PC-3 (cell line): ENCODE measurements at regions not wholly inside any gene's neighbourhood (a gene's known extent, or its start where the extent isn't known, plus 50 kb on each side); places are given as distances from the start of the nearest gene placed in this dataset.

ENCODE experiments used
- ATAC-seq: fragments of 200-7000 bp; cut with Tn5 transposase; 2 replicates; pipeline ENCODE4 v1.9.1; 2020; ENCODE audit warnings: mild to moderate bottlenecking, moderate library complexity
- BruUV-seq: library from RNA; stranded (reverse); fragments of 400-500 nt; replicated peaks from 2 replicates; lab custom pipeline; 2021; lab: Mats Ljungman, UMichigan
- CTCF ChIA-PET: fragments of 300-600 bp; sonication (Branson Sonifier 250); formaldehyde crosslinking; loops from one replicate; lab custom pipeline; 2022; ENCODE audit warnings: antibody characterized with exemption; lab: Charles Lee
- POLR2A ChIA-PET: fragments of 300-600 bp; sonication (Branson Sonifier 250); formaldehyde crosslinking; loops from one replicate; lab custom pipeline; 2022; ENCODE audit warnings: antibody characterized with exemption; ENCODE audit not compliant: unreplicated experiment; lab: Charles Lee
- DNase-seq: peaks from one replicate; pipeline ENCODE4 v3.0.0-alpha.2; 2015
- H2AFZ ChIP-seq: fragments of 300-600 bp; sonication (generic); 2 replicates; pipeline ENCODE4 v1.6.0; 2016; ENCODE audit warnings: antibody characterized with exemption, low read length
- H3F3A ChIP-seq: fragments of 300-600 bp; sonication (generic); one replicate; pipeline ENCODE4 v1.6.0; 2017; ENCODE audit warnings: antibody characterized with exemption, low read length, control low read depth, mild to moderate bottlenecking; ENCODE audit not compliant: unreplicated experiment
- H3K27ac ChIP-seq: fragments of 300-600 bp; sonication (generic); 2 replicates; pipeline ENCODE4 v1.5.1; 2016; ENCODE audit warnings: mild to moderate bottlenecking, low read length
- H3K27me3 ChIP-seq: fragments of 300-600 bp; sonication (generic); 2 replicates; pipeline ENCODE4 v1.6.1; 2016; ENCODE audit warnings: low read length, mixed read lengths
- H3K36me3 ChIP-seq: fragments of 300-600 bp; sonication (generic); 2 replicates; pipeline ENCODE4 v1.6.1; 2016; ENCODE audit warnings: low read depth, mixed run types, low read length, mixed read lengths
- H3K4me1 ChIP-seq: fragments of 300-600 bp; sonication (generic); 2 replicates; pipeline ENCODE4 v1.5.1; 2016; ENCODE audit warnings: low read length; ENCODE audit not compliant: insufficient read depth
- H3K4me2 ChIP-seq: fragments of 300-600 bp; sonication (generic); 2 replicates; pipeline ENCODE4 v1.6.0; 2016; ENCODE audit warnings: low read length
- H3K4me3 ChIP-seq: fragments of 300-600 bp; sonication (generic); 2 replicates; pipeline ENCODE4 v1.5.1; 2016; ENCODE audit warnings: mild to moderate bottlenecking, low read length, mixed read lengths
- H3K79me2 ChIP-seq: fragments of 300-600 bp; sonication (generic); 2 replicates; pipeline ENCODE4 v1.6.1; 2017; ENCODE audit warnings: low read length, mixed read lengths
- H3K9ac ChIP-seq: fragments of 300-600 bp; sonication (generic); 2 replicates; pipeline ENCODE4 v1.6.0; 2016; ENCODE audit warnings: mild to moderate bottlenecking, low read length
- H3K9me2 ChIP-seq: fragments of 300-600 bp; sonication (generic); replicated peaks from 2 replicates; pipeline ENCODE4 v1.6.1; 2016; ENCODE audit warnings: mixed run types, low read length, mixed read lengths
- H3K9me3 ChIP-seq: fragments of 300-600 bp; sonication (generic); 2 replicates; pipeline ENCODE4 v1.6.1; 2016; ENCODE audit warnings: low read length, mixed read lengths
- H4K20me1 ChIP-seq: fragments of 300-600 bp; sonication (generic); 2 replicates; pipeline ENCODE4 v1.6.1; 2016; ENCODE audit warnings: low read length, mixed read lengths
- CTCF ChIP-seq: fragments of 300-600 bp; sonication (generic); conservative IDR thresholded peaks from 2 replicates; pipeline ENCODE4 v1.5.1; 2017; ENCODE audit warnings: antibody characterized with exemption, low read depth, mild to moderate bottlenecking, low read length
- EZH2 ChIP-seq: fragments of 300-600 bp; sonication (generic); IDR thresholded peaks from one replicate; pipeline ENCODE4 v1.6.1; 2017; ENCODE audit warnings: antibody characterized with exemption, mild to moderate bottlenecking, low read length; ENCODE audit not compliant: unreplicated experiment
- EZH2phosphoT487 ChIP-seq: fragments of 300-600 bp; sonication (generic); IDR thresholded peaks from 2 replicates; pipeline ENCODE4 v1.6.1; 2018; ENCODE audit warnings: mild to moderate bottlenecking, antibody characterized with exemption, low read length, borderline replicate concordance
- intact Hi-C: fragments of 100-400 bp; cut with micrococcal nuclease; formaldehyde crosslinking; loops from 2 replicates; pipeline ENCODE4 v1.9.0; 2023

DNA sequence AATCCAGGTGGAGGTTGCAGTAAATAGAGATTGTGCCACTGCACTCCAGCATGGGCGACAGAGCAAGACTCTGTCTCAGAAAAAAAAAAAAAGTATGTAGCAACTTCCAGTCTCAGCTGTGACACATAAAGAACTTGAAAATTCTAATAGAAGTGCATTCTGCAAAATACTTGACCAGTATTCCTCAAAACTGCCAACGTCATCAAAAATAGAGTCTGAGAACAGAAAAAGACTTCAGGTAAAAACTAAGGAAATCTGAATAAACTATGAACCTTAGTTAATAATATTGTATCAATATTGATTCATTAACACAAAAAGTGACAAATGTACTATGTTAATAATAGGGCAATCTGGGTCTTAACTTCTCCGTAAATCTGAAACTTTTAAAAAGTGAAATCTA is 76.7 kb upstream of the WDR75 start:
- POLR2A ChIA-PET = no interaction called here
- Histone ChIP-seq H3K9me3 (no peaks in the 10 kb centered on the region), H3F3A (no peaks in the 10 kb centered on the region), H4K20me1 (no peaks in the 10 kb centered on the region), H3K79me2 (no peaks in the 10 kb centered on the region), H3K9me2 (no peaks in the 10 kb centered on the region), H3K9ac (no peak overlapping the region), H3K27ac (no peak overlapping the region), H3K27me3 (no peaks in the 10 kb centered on the region), H3K4me1 (peaks cover 26% of the 10 kb centered on the region), H2AFZ (no peak overlapping the region), H3K4me3 (no peak overlapping the region), H3K4me2 (no peak overlapping the region), H3K36me3 (no peaks in the 10 kb centered on the region)
- DNase-seq (no peak), ATAC-seq (no peak)
- intact Hi-C loops = no loop called here
- TF ChIP-seq EZH2 (no peak), CTCF (no peak)
- BruUV-seq = no TSS peak
- CTCF ChIA-PET = no interaction called here

DNA sequence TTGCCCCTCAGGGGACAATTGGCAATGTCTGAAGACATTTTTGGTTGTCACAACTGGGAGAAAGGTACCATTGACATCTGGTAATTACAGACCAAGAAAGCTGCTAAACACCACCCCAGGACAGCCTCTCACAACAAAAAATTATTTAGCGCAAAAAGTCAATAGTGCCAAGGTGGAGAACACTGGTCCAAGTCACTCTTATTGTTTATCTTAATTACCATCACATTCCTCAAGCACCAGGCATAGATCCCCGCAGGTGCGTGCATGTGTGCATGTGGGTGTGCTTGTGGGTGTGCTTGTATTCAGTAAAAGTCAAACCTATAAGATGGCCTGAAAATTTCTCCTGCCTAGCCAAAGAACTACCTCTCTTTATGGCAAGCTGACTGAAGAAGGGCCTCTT is 74.9 kb upstream of the WDR75 start:
- Histone ChIP-seq H3K9me2 (no peaks in the 10 kb centered on the region), H3F3A (peaks cover 9% of the 10 kb centered on the region), H2AFZ (no peak overlapping the region), H3K27ac (no peak overlapping the region), H3K79me2 (no peaks in the 10 kb centered on the region), H3K4me1 (peaks cover 43% of the 10 kb centered on the region), H3K27me3 (no peaks in the 10 kb centered on the region), H3K36me3 (no peaks in the 10 kb centered on the region), H3K4me2 (no peak overlapping the region), H3K9me3 (no peaks in the 10 kb centered on the region), H4K20me1 (no peaks in the 10 kb centered on the region), H3K9ac (no peak overlapping the region), H3K4me3 (no peak overlapping the region)
- CTCF ChIA-PET = no interaction called here
- no peak for ATAC-seq
- no peak for DNase-seq
- BruUV-seq = no TSS peak
- TF ChIP-seq CTCF (no peak), EZH2 (no peak), EZH2phosphoT487 (no peak)
- intact Hi-C loops = no loop called here
- POLR2A ChIA-PET = no interaction called here

- no peak overlapping the region for H3K9ac ChIP-seq
- no peak overlapping the region for H2AFZ ChIP-seq
- DNase-seq (no peak), ATAC-seq (no peak)
- no peaks in the 10 kb centered on the region for H3K9me3 ChIP-seq
- no peaks in the 10 kb centered on the region for H3K9me2 ChIP-seq
- H3K36me3 ChIP-seq = no peaks in the 10 kb centered on the region
- no peaks in the 10 kb centered on the region for H4K20me1 ChIP-seq
- ChIA-PET POLR2A (no interaction called here), CTCF (no interaction called here)
- H3K4me3 ChIP-seq = no peak overlapping the region
- H3K4me2 ChIP-seq = no peak overlapping the region
- intact Hi-C loops = no loop called here
- H3K79me2 ChIP-seq = no peaks in the 10 kb centered on the region
- no TSS peak for BruUV-seq
- peaks cover 43% of the 10 kb centered on the region for H3K4me1 ChIP-seq
- no peak overlapping the region for H3K27ac ChIP-seq
- no peaks in the 10 kb centered on the region for H3K27me3 ChIP-seq
- H3F3A ChIP-seq = peaks cover 9% of the 10 kb centered on the region
- TF ChIP-seq EZH2phosphoT487 (no peak), CTCF (no peak), EZH2 (no peak)
Observed at GRCh38 chr2:189367343-189367742, 73.9 kb upstream of the WDR75 start.
